Right renal cortex interstitium (tissue), 3 donors: ENCODE measurements at regions not wholly inside any gene's neighbourhood (a gene's known extent, or its start where the extent isn't known, plus 50 kb on each side); places are given as distances from the start of the nearest gene placed in this dataset.
"Not testable (repeated sequence)": the region's sequence is repeated elsewhere in the genome, so short reads cannot be mapped to it uniquely, and the experiment has no call there.

Experiments used
- DNase-seq, 3 donors: peaks; one replicate each; pipeline ENCODE4 v3.0.0-alpha.2; 2013; ENCODE audit warnings: low read depth in 3 of 3, low spot score in 2 of 3

DNA sequence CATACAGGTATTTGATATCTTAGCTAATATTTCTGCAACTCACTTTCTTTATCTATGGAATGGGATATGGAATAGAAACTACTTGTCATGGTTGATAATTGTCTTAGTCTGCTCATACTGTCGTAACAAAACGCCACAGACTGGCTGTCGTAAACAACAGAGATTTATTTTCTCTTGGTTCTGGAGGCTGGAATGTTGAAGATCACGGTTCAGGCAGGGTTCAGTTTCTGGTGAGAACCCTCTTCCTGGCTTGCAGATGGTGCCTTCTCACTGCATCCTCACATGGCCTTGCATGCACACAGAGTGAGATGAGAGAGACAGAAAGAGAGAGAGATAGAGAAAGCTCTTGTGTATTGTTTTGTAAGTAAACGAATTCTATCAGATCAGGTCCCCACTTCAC, 332.7 kb upstream of the MAGI2 start:
- DNase-seq = no peak

DNA sequence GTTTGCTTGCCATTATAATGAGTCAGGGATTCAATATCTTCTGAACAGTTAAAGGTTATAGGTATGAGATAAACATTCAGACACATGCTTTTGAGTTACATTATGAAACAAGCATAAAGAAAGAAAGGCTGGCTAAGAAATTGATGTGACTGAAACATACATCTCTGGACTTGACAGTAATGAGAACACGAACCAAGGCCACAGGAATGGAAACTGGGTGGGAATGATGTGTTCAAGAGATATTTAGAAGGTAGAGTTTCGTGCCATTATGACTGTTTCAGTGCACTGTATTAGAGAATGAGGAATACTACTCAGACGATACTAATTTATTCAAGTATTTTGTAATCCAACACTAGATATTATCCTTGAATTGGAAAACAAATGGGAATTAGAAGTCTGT, 332.1 kb upstream of the MAGI2 start:
- no peak for DNase-seq

DNA sequence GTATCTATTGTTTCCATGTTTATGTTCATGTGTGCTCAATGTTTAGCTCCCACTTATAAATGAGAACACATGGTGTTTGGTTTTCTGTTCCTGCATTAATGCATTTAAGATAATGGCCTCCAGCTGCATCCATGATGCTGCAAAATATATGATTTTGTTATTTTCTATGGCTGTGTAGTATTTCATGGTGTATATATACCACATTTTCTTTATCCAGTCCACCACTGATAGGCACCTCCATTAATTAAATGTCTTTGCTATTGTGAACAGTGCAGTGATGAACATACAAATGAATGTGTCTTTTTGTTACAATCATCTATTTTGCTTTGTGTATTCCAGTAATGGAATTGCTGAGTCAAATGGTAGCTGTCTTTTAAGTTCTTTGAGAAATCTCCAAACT, 329.4 kb upstream of the MAGI2 start:
- no peak for DNase-seq

GRCh38 chr7:79782256-79782655, 328.8 kb upstream of the MAGI2 start:
- no peak for DNase-seq

- DNase-seq = peak in 2 of 3 donors; percentile 15 to 18
These were observed 328.2 kb upstream of the MAGI2 start for GRCh38 chr7:79781716-79782115.

GRCh38 chr7:79778786-79779770, 325.6 kb upstream of the MAGI2 start:
- DNase-seq = no peak

DNA sequence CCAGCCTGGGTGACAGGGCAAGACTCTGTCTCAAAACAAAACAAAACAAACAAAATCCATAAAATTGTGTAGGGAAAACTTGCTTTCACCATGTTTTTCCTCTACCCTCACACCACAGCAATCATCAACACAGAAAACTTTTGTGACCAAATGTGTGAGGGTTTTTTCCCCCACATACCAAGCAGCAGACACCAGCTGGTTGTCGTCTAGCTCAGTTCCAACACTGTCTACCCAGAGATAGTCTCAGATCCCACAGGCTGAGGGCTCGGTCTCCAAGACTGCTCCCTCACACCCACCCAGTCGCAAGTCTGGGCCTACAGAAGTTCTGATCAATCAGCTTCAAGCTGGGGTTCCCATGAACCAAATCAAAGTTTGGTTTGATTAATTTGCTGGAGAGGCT, 322.4 kb upstream of the MAGI2 start:
- no peak for DNase-seq

DNA sequence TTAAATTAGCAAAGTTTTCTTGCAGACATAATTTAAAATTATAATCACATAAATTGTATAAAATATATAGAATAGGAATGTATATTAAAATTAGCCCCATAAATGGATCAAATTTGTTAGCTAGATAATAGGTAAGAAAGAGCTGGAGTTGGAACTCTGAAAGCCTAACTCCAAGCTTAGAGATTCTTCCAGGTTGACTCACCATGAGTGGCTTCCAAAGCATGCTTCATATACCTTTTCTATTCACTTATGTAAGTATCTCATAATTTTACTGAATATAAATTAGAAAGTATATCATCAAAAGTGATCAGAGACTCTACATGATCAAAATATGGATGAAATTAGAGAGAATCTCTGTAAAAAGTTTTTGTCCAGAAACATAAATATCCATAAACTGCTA, 320.7 kb upstream of the MAGI2 start:
- DNase-seq = no peak

GRCh38 chr7:79770970-79771369, 317.5 kb upstream of the MAGI2 start:
- no peak for DNase-seq

- DNase-seq = no peak
These were observed 316.6 kb upstream of the MAGI2 start for GRCh38 chr7:79770063-79770462.

GRCh38 chr7:79767876-79768560, 314.6 kb upstream of the MAGI2 start:
- DNase-seq = not testable (repeated sequence)

GRCh38 chr7:79767192-79767591, 313.7 kb upstream of the MAGI2 start:
- not testable (repeated sequence) for DNase-seq

DNA sequence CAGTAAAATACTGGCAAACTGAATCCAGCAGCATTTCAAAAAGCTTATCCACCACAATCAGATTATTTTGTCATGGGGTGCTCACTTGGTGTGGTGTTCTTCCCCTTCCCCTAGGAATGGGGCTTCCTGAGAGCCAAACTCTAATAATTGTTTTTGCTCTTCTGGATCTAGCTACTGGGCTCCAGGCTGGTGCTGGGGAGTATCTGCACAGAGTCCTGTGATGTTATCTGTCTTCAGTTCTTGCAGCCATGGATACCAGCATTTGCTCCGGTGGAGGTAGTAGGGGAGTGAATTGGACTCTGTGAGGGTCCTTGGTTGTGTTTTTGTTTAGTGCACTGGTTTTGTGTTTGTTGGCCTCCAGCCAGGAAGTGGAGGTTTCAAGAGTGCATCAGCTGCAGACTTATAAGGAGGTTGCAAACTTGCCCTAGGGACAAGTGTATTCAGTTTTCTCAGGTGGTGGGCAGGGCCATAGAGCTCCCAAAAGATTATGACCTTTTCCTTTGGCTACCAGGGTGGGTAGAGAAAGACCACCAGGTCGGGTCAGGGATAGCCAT, 308.5 kb upstream of the MAGI2 start:
- DNase-seq = no peak

DNA sequence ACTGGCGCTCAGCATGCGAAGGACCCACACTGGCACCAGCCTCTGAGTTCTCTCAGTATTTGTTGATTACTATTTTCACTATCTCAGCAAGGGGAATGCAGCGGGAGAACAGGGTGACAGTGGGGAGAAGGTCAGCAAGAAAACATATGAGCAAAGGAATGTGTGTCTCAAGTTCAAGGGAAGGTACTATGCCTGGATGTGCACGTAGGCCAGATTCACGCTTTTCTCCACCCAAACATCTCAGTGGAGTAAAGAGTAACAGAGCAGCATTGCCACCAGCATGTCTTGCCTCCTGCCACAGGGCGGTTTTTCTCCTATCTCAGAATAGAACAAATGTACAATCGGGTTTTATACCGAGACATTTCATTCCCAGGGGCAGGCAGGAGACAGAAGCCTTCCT, 297.5 kb upstream of the MAGI2 start:
- not testable (repeated sequence) for DNase-seq

DNA sequence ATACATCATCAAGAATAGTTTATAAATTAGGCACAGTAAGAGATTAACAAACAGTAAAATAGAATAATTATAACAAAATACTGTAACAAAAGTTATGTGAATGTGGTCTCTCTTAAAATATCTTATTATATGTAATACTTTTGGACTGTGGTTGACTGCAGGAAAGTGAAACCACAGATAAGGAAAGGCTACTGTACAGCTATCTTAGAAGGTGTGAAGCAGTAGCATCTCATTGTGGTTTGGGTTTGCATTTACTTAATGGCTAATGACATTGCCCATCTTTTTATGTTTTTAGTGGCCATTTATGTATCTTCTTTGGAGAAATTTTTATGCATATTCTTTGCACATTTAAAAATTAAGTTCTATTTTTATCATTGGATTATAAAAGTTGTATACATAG, 296.4 kb upstream of the MAGI2 start:
- DNase-seq = no peak

DNA sequence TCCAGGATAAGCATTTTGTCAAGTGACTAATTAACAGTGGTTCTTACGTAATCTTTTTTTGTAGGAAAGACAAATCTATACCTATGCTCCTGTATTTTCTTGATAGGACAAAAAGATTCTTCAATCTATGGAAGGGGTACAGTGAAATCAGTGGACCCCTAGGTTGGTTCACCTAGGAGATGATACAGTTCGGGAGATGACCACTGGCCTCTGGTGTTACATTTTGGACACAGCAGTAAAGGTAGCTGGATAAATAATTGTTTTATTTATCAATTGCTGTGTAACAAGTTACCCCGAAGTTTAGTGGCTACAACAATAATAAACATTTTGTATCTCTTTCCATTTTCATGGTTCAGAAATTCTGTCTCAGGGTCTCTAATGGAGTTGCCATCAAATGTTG, 288.2 kb upstream of the MAGI2 start:
- no peak for DNase-seq

- DNase-seq = no peak
These were observed 286.6 kb upstream of the MAGI2 start for GRCh38 chr7:79740076-79740475.

- DNase-seq = not testable (repeated sequence)
These were observed 285.7 kb upstream of the MAGI2 start for GRCh38 chr7:79739036-79739709.

GRCh38 chr7:79736418-79736817, 283.0 kb upstream of the MAGI2 start:
- DNase-seq = no peak

DNA sequence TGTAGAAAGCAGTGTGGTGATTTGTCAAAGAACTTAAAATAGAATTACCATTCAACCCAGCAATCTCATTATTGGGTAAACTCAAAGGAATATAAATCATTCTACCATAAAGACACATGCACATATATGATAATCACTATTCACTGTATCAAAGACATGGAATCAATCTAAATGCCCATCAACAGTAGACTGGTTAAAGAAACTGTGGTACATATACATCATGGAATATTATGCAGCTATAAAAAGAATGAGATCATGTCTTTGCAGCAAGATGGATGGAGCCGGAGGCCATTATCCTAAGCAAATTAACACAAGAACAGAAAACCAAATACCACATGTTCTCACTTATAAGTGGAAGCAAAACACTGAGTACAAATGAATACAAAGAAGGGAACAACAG, 281.5 kb upstream of the MAGI2 start:
- no peak for DNase-seq

DNA sequence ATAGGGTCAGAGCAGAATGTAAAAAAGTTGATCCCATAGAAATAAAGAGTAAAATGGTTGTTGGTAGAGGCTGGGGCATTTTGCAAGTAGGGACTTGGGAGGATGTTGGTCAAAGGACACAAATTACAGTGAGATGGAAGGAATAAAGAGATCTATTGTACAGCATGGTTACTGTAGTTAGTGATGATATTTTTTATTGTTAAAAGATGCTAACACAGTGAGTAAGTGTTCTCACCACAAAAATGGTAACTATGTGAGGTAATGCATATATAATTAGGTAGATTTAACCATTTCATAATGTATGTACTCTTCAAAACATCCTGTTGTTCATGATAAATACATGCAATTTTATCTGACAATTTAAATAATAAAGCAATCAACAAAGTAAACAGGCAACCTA, 280.7 kb upstream of the MAGI2 start:
- DNase-seq = no peak
